HepG2 (cell line): ENCODE measurements at regions not wholly inside any gene's neighbourhood (a gene's known extent, or its start where the extent isn't known, plus 50 kb on each side); places are given as distances from the start of the nearest gene placed in this dataset.

Source experiments
- ATAC-seq: fragments of 200-7000 bp; cut with Tn5 transposase; 3 replicates; pipeline ENCODE4 v1.9.1; 2020; ENCODE audit warnings: mild to moderate bottlenecking, moderate library complexity
- BruUV-seq: library from RNA; stranded (reverse); fragments of 400-500 nt; replicated peaks from 2 replicates; lab custom pipeline; 2021; lab: Mats Ljungman, UMichigan
- CTCF ChIA-PET: fragments of 300-600 bp; formaldehyde crosslinking; extraction: SDS; loops from one replicate; lab custom pipeline; 2021; ENCODE audit warnings: low total read pairs, inconsistent platforms, low intra/inter-chr PET ratio; lab: Yijun Ruan, JAX
- POLR2A ChIA-PET: fragments of 350-600 bp; sonication (Branson Sonifier 250); formaldehyde crosslinking; loops from one replicate; lab custom pipeline; 2020; ENCODE audit warnings: antibody characterized with exemption, inconsistent platforms; lab: Yijun Ruan, JAX
- DNase-seq: peaks from one replicate; pipeline ENCODE4 v3.0.0-alpha.2; 2015; ENCODE audit warnings: low spot score
- FAIRE-seq: peaks from 3 replicates; lab custom pipeline; 2011; peaks lifted over from hg19 to GRCh38; lab: Jason Lieb, UNC
- H2AFZ ChIP-seq: one replicate; pipeline ENCODE4 v1.6.1; 2011; ENCODE audit warnings: low read length, inconsistent platforms
- H3K27ac ChIP-seq: fragments of 300-600 bp; 3 replicates; pipeline ENCODE4 v1.8.0; 2011; ENCODE audit warnings: mixed run types, mild to moderate bottlenecking, mixed read lengths, low read length, inconsistent platforms; ENCODE audit not compliant: insufficient read depth; ENCODE audit errors: extremely low read length
- H3K27me3 ChIP-seq, 2 experiments: fragments of 200-600 bp in 1 of 2; 2 replicates in 1 of 2; 3 replicates in 1 of 2; pipeline versions ENCODE4 v1.6.0 to v1.8.0; 2011; ENCODE audit warnings: low read length in 2 of 2, mild to moderate bottlenecking in 2 of 2, moderate library complexity in 2 of 2, inconsistent platforms in 1 of 2; ENCODE audit not compliant: insufficient read depth in 2 of 2, control insufficient read depth in 1 of 2
- H3K36me3 ChIP-seq, 2 experiments: fragments of 200-600 bp in 1 of 2; replicated peaks in 1 of 2; 2 replicates in 1 of 2; 3 replicates in 1 of 2; pipeline versions ENCODE4 v1.5.1 to v1.8.0; 2011; ENCODE audit warnings: low read length in 2 of 2, inconsistent platforms in 1 of 2; ENCODE audit not compliant: insufficient read depth in 2 of 2, control insufficient read depth in 1 of 2
- H3K4me1 ChIP-seq: 2 replicates; pipeline ENCODE4 v1.5.1; 2012; ENCODE audit warnings: low read length, inconsistent platforms; ENCODE audit not compliant: insufficient read depth
- H3K4me2 ChIP-seq: 2 replicates; pipeline ENCODE4 v1.6.0; 2011; ENCODE audit warnings: low read depth, low read length, inconsistent platforms
- H3K4me3 ChIP-seq, 3 experiments: fragments of 200-600 bp in 1 of 3; sonication (generic), shearing (Covaris generic) in 1 of 3; replicated peaks in 1 of 3; 2 replicates each; pipeline ENCODE4 v1.5.1; 2011 to 2016; ENCODE audit warnings: low read length in 3 of 3, inconsistent platforms in 2 of 3, low read depth in 2 of 3, mild to moderate bottlenecking in 2 of 3, control low read depth in 1 of 3, mixed read lengths in 1 of 3; ENCODE audit not compliant: insufficient read depth in 1 of 3
- H3K79me2 ChIP-seq: one replicate; pipeline ENCODE4 v1.6.1; 2011; ENCODE audit warnings: low read length, inconsistent platforms; ENCODE audit not compliant: insufficient read depth
- H3K9ac ChIP-seq: 2 replicates; pipeline ENCODE4 v1.6.0; 2011; ENCODE audit warnings: mild to moderate bottlenecking, low read depth, low read length, inconsistent platforms; ENCODE audit not compliant: insufficient read depth
- H3K9me3 ChIP-seq: 2 replicates; pipeline ENCODE4 v1.5.1; 2012; ENCODE audit warnings: mild to moderate bottlenecking, low read length
- H4K20me1 ChIP-seq: 2 replicates; pipeline ENCODE4 v1.6.0; 2011; ENCODE audit warnings: inconsistent platforms, mild to moderate bottlenecking, low read length, moderate library complexity; ENCODE audit not compliant: insufficient read depth
- HNRNPL ChIP-seq: fragments of 200-400 bp; formaldehyde crosslinking; IDR thresholded peaks from 2 replicates; pipeline ENCODE4 v1.6.1; 2017; ENCODE audit warnings: mild to moderate bottlenecking, low read depth, low read length
- KAT7 ChIP-seq: IDR thresholded peaks from 2 replicates; pipeline ENCODE4 v1.6.1; 2018; ENCODE audit warnings: borderline replicate concordance, missing compliant biosample characterization
- KLF9 ChIP-seq: IDR thresholded peaks from 2 replicates; pipeline ENCODE4 v1.6.1; 2016; ENCODE audit warnings: low read depth
- MEIS2 ChIP-seq: sonication (generic); formaldehyde crosslinking; IDR thresholded peaks from 2 replicates; pipeline ENCODE4 v1.9.0; 2021; ENCODE audit warnings: mild to moderate bottlenecking, missing genetic modification reagents
- MYC ChIP-seq: sonication (generic); formaldehyde crosslinking; IDR thresholded peaks from 2 replicates; pipeline ENCODE4 v1.9.0; 2021; ENCODE audit warnings: missing genetic modification reagents, borderline replicate concordance
- PAWR ChIP-seq: sonication (generic); formaldehyde crosslinking; IDR thresholded peaks from 2 replicates; pipeline ENCODE4 v1.4.0; 2020; ENCODE audit warnings: missing genetic modification reagents, mild to moderate bottlenecking, borderline replicate concordance
- SIX4 ChIP-seq: sonication (generic); formaldehyde crosslinking; IDR thresholded peaks from 2 replicates; pipeline ENCODE4 v1.4.0; 2020; ENCODE audit warnings: missing genetic modification reagents
- SP2 ChIP-seq: sonication (generic); formaldehyde crosslinking; IDR thresholded peaks from 2 replicates; pipeline ENCODE4 v1.5.1; 2020; ENCODE audit warnings: mild to moderate bottlenecking, missing genetic modification reagents
- SPEN ChIP-seq: sonication (generic); formaldehyde crosslinking; IDR thresholded peaks from 2 replicates; pipeline ENCODE4 v1.5.1; 2020; ENCODE audit warnings: low read depth, mild to moderate bottlenecking, missing genetic modification reagents
- TAF1 ChIP-seq: sonication (generic); formaldehyde crosslinking; IDR thresholded peaks from 2 replicates; pipeline ENCODE4 v1.4.0; 2020; ENCODE audit warnings: missing genetic modification reagents
- ZBTB3 ChIP-seq: sonication (generic); formaldehyde crosslinking; IDR thresholded peaks from 2 replicates; pipeline ENCODE4 v1.4.0; 2020; ENCODE audit warnings: low read depth, mild to moderate bottlenecking, moderate library complexity, missing genetic modification reagents, borderline replicate concordance
- ZNF10 ChIP-seq: sonication (generic); formaldehyde crosslinking; IDR thresholded peaks from 2 replicates; pipeline ENCODE4 v1.4.0; 2020; ENCODE audit warnings: mild to moderate bottlenecking, low read depth, missing genetic modification reagents, borderline replicate concordance
- ZNF484 ChIP-seq: sonication (generic); formaldehyde crosslinking; IDR thresholded peaks from 2 replicates; pipeline ENCODE4 v1.5.1; 2020; ENCODE audit warnings: mild to moderate bottlenecking, low read depth, missing genetic modification reagents, borderline replicate concordance
- ZNF639 ChIP-seq: conservative IDR thresholded peaks from 2 replicates; pipeline ENCODE4 v1.6.1; 2018; ENCODE audit warnings: missing genetic modification reagents
- WGBS: methylation state at CpG from one replicate; pipeline ENCODE4 v1.1.6; 2017; ENCODE audit warnings: low lambda C conversion rate; 5-methylcytosine and 5-hydroxymethylcytosine counted together
- in situ Hi-C: cut with HindIII; loops from 2 replicates; pipeline ENCODE4 v1.10.0; 2017; ENCODE audit warnings: low pct_unique_long_range_greater_than_20kb; ENCODE audit not compliant: extremely low pct_ligation_motif_present
- intact Hi-C: fragments of 100-400 bp; cut with micrococcal nuclease; formaldehyde crosslinking; loops from one replicate; pipeline ENCODE4 v1.10.0; 2022; ENCODE audit not compliant: unreplicated experiment
- TF ChIP-seq, protein P1 (sequence below): sonication (generic); formaldehyde crosslinking; IDR thresholded peaks from 2 replicates; pipeline ENCODE4 v1.8.0; 2022; ENCODE audit warnings: missing genetic modification reagents, mild to moderate bottlenecking, moderate library complexity, borderline replicate concordance
- TF ChIP-seq, protein P2 (sequence below): sonication (generic); formaldehyde crosslinking; IDR thresholded peaks from 2 replicates; pipeline ENCODE4 v1.5.0; 2020; ENCODE audit warnings: mild to moderate bottlenecking, missing genetic modification reagents
- TF ChIP-seq, protein P3 (sequence below): sonication (generic); formaldehyde crosslinking; IDR thresholded peaks from 2 replicates; pipeline ENCODE4 v1.4.0; 2020; ENCODE audit warnings: missing genetic modification reagents, mild to moderate bottlenecking, borderline replicate concordance

DNA sequence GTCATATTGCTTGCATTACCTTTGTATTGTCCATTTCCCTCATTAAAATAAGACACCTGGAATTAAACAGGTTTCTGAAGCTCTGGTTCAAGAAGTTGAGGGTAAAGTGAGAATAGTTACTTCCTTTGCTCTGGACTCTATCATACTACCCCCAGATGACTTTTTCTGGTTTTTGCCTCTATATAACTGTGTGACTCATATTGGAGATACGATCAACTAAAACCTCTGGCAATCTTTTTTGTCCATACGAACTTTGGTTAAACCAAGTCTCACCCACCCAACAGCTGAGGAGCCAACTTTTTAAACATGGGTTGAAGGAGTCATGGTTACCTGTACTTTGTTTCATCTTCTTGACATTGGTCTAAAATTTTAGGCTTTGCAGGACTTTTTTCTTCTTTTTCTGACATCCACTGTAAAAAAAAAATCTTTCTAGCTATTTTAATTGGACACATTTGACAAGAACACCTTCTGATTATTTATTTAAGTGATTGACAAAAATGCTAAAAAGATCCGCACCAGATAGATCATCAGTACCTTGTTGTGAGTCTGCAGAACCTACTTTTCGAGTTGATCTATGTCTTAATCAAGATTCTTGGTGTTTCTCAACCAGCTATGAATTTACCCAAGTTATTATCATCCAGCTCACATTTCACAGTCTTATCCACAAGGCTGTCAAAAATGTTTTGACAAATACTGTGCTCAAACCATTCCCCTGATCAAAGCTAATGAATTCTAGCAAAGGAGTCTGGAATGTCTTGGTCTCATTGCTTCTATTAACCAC lies 166.0 kb downstream of the IPO8 start:
- Histone ChIP-seq H3K4me3 (no peak overlapping the region), H3K27ac (no peak overlapping the region), H4K20me1 (no peaks in the 10 kb centered on the region), H3K4me2 (no peak overlapping the region), H3K9ac (no peak overlapping the region), H2AFZ (no peak overlapping the region), H3K79me2 (no peaks in the 10 kb centered on the region), H3K9me3 (no peaks in the 10 kb centered on the region), H3K4me1 (peaks cover 4% of the 10 kb centered on the region), H3K27me3 (no peaks in the 10 kb centered on the region; a peak in 1 of 5 replicates), H3K36me3 (no peaks in the 10 kb centered on the region)
- 73% methylated on average over 4 of the region's 4 CpGs for WGBS
- POLR2A ChIA-PET, result no interaction called here
- intact Hi-C loops (no loop called here), in situ Hi-C loops (no loop called here)
- no peak for TF ChIP-seq TAF1 (CRISPR knock-in tag)
- TF ChIP-seq MYC (CRISPR knock-in tag), result no peak
- no peak for TF ChIP-seq SIX4
- TF ChIP-seq SP2, result no peak
- TF ChIP-seq, protein P1, sequence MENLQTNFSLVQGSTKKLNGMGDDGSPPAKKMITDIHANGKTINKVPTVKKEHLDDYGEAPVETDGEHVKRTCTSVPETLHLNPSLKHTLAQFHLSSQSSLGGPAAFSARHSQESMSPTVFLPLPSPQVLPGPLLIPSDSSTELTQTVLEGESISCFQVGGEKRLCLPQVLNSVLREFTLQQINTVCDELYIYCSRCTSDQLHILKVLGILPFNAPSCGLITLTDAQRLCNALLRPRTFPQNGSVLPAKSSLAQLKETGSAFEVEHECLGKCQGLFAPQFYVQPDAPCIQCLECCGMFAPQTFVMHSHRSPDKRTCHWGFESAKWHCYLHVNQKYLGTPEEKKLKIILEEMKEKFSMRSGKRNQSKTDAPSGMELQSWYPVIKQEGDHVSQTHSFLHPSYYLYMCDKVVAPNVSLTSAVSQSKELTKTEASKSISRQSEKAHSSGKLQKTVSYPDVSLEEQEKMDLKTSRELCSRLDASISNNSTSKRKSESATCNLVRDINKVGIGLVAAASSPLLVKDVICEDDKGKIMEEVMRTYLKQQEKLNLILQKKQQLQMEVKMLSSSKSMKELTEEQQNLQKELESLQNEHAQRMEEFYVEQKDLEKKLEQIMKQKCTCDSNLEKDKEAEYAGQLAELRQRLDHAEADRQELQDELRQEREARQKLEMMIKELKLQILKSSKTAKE, result no peak
- no peak for TF ChIP-seq KLF9
- no peak for TF ChIP-seq PAWR
- TF ChIP-seq HNRNPL, result no peak
- TF ChIP-seq KAT7 (CRISPR knock-in tag), result no peak
- no peak for TF ChIP-seq ZNF10 (CRISPR knock-in tag)
- TF ChIP-seq, protein P2, sequence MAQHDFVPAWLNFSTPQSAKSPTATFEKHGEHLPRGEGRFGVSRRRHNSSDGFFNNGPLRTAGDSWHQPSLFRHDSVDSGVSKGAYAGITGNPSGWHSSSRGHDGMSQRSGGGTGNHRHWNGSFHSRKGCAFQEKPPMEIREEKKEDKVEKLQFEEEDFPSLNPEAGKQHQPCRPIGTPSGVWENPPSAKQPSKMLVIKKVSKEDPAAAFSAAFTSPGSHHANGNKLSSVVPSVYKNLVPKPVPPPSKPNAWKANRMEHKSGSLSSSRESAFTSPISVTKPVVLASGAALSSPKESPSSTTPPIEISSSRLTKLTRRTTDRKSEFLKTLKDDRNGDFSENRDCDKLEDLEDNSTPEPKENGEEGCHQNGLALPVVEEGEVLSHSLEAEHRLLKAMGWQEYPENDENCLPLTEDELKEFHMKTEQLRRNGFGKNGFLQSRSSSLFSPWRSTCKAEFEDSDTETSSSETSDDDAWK (CRISPR knock-in tag), result no peak
- no peak for TF ChIP-seq MEIS2 (CRISPR knock-in tag)
- no peak for TF ChIP-seq ZNF484 (CRISPR knock-in tag)
- TF ChIP-seq ZBTB3 (CRISPR knock-in tag), result no peak
- TF ChIP-seq SPEN (CRISPR knock-in tag), result no peak
- no peak for TF ChIP-seq ZNF639 (CRISPR knock-in tag)
- TF ChIP-seq, protein P3, sequence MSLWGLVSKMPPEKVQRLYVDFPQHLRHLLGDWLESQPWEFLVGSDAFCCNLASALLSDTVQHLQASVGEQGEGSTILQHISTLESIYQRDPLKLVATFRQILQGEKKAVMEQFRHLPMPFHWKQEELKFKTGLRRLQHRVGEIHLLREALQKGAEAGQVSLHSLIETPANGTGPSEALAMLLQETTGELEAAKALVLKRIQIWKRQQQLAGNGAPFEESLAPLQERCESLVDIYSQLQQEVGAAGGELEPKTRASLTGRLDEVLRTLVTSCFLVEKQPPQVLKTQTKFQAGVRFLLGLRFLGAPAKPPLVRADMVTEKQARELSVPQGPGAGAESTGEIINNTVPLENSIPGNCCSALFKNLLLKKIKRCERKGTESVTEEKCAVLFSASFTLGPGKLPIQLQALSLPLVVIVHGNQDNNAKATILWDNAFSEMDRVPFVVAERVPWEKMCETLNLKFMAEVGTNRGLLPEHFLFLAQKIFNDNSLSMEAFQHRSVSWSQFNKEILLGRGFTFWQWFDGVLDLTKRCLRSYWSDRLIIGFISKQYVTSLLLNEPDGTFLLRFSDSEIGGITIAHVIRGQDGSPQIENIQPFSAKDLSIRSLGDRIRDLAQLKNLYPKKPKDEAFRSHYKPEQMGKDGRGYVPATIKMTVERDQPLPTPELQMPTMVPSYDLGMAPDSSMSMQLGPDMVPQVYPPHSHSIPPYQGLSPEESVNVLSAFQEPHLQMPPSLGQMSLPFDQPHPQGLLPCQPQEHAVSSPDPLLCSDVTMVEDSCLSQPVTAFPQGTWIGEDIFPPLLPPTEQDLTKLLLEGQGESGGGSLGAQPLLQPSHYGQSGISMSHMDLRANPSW, result no peak
- ATAC-seq, result no peak
- DNase-seq, result no peak
- no TSS peak for BruUV-seq
- CTCF ChIA-PET, result no interaction called here
- FAIRE-seq, result no peak
